B cell (primary cell): ENCODE measurements at regions not wholly inside any gene's neighbourhood (a gene's known extent, or its start where the extent isn't known, plus 50 kb on each side); places are given as distances from the start of the nearest gene placed in this dataset.

Experiments
- ATAC-seq: fragments of 200-7000 bp; cut with Tn5 transposase; one replicate; pipeline ENCODE4 v1.10.0; 2021; ENCODE audit warnings: low read depth, mild to moderate bottlenecking, moderate number of reproducible peaks, moderate library complexity
- CTCF ChIA-PET: fragments of 350-600 bp; sonication (Branson Sonifier 250); formaldehyde crosslinking; loops from one replicate; lab custom pipeline; 2021; ENCODE audit warnings: antibody characterized with exemption, inconsistent platforms; lab: Charles Lee
- POLR2A ChIA-PET: fragments of 350-600 bp; sonication (Branson Sonifier 250); formaldehyde crosslinking; loops from one replicate; lab custom pipeline; 2021; ENCODE audit warnings: antibody characterized with exemption; lab: Charles Lee
- DNase-seq: peaks from one replicate; pipeline ENCODE4 v3.0.0; 2013
- H2AFZ ChIP-seq: 2 replicates; pipeline ENCODE4 v1.6.1; 2012; ENCODE audit warnings: mild to moderate bottlenecking, low read depth, low read length; ENCODE audit not compliant: insufficient read depth, poor library complexity, severe bottlenecking
- H3K27ac ChIP-seq, 2 donors: 1 replicate in 1 of 2; 2 replicates in 1 of 2; pipeline ENCODE4 v1.5.1; 2012 to 2013; ENCODE audit warnings: low read length in 2 of 2, mild to moderate bottlenecking in 2 of 2, moderate library complexity in 1 of 2
- H3K27me3 ChIP-seq, 4 experiments: fragments of 200-600 bp in 1 of 4; sonication (generic) in 1 of 4; replicated peaks in 1 of 4; 1 replicate in 2 of 4; 2 replicates in 2 of 4; pipeline versions ENCODE4 v1.6.1 to v1.7.0; 2013 to 2016; ENCODE audit warnings: low read length in 3 of 4, mild to moderate bottlenecking in 2 of 4, mixed read lengths in 1 of 4, moderate library complexity in 1 of 4; ENCODE audit not compliant: insufficient read depth in 4 of 4, control insufficient read depth in 3 of 4; ENCODE audit errors: control extremely low read depth in 1 of 4
- H3K36me3 ChIP-seq, 2 experiments: replicated peaks in 1 of 2; 1 replicate in 1 of 2; 2 replicates in 1 of 2; pipeline versions ENCODE4 v1.6.1 to v1.7.1; 2013; ENCODE audit warnings: low read length in 1 of 2; ENCODE audit not compliant: insufficient read depth in 2 of 2, control insufficient read depth in 1 of 2; ENCODE audit errors: control extremely low read depth in 1 of 2, extremely low read depth in 1 of 2
- H3K4me1 ChIP-seq, 2 donors: fragments of 200-600 bp in 1 of 2; sonication (generic) in 1 of 2; 1 replicate in 1 of 2; 2 replicates in 1 of 2; pipeline versions ENCODE4 v1.5.1 to v1.6.1; 2013 to 2017; ENCODE audit warnings: low read length in 2 of 2; ENCODE audit not compliant: control insufficient read depth in 2 of 2, insufficient read depth in 2 of 2
- H3K4me2 ChIP-seq: replicated peaks from 2 replicates; pipeline ENCODE3; 2012; ENCODE audit warnings: mild to moderate bottlenecking, low read depth, low read length; ENCODE audit not compliant: poor library complexity, severe bottlenecking
- H3K4me3 ChIP-seq, 5 experiments: fragments of 200-600 bp in 1 of 5; sonication (generic) in 1 of 5; 1 replicate in 3 of 5; 2 replicates in 2 of 5; pipeline versions ENCODE4 v1.5.1 to v1.7.0; 2011 to 2016; ENCODE audit warnings: low read length in 4 of 5, mild to moderate bottlenecking in 4 of 5, low read depth in 2 of 5, control low read depth in 1 of 5, moderate library complexity in 1 of 5; ENCODE audit not compliant: insufficient read depth in 1 of 5; ENCODE audit errors: control extremely low read depth in 1 of 5, extremely low read depth in 1 of 5
- H3K79me2 ChIP-seq: fragments of 200-600 bp; sonication (generic); one replicate; pipeline ENCODE4 v1.6.0; 2016; ENCODE audit warnings: low read length; ENCODE audit not compliant: control insufficient read depth, insufficient read depth
- H3K9ac ChIP-seq: fragments of 200-600 bp; sonication (generic); 2 replicates; pipeline ENCODE4 v1.6.1; 2017; ENCODE audit warnings: mild to moderate bottlenecking, low read length, moderate library complexity
- H3K9me3 ChIP-seq, 3 donors: one replicate each; pipeline versions ENCODE4 v1.6.1 to v1.7.1; 2013; ENCODE audit warnings: low read length in 2 of 3; ENCODE audit not compliant: control insufficient read depth in 2 of 3, insufficient read depth in 1 of 3; ENCODE audit errors: control extremely low read depth in 1 of 3
- H4K20me1 ChIP-seq: 2 replicates; pipeline ENCODE4 v1.6.0; 2012; ENCODE audit warnings: mild to moderate bottlenecking, low read length; ENCODE audit not compliant: insufficient read depth, control insufficient read depth, poor library complexity, severe bottlenecking
- H3K27ac Mint-ChIP-seq: one replicate; pipeline ENCODE4 v1.8.0; 2021; ENCODE audit warnings: mixed read lengths
- H3K27me3 Mint-ChIP-seq: one replicate; pipeline ENCODE4 v1.8.0; 2021; ENCODE audit warnings: mixed read lengths
- H3K4me1 Mint-ChIP-seq: one replicate; pipeline ENCODE4 v1.8.0; 2021; ENCODE audit warnings: mixed read lengths
- H3K4me3 Mint-ChIP-seq: one replicate; pipeline ENCODE4 v1.8.0; 2021; ENCODE audit warnings: mixed read lengths
- H3K9me3 Mint-ChIP-seq: one replicate; pipeline ENCODE4 v1.8.0; 2022; ENCODE audit warnings: mixed read lengths; ENCODE audit not compliant: insufficient read depth
- EZH2 ChIP-seq: IDR thresholded peaks from 2 replicates; pipeline ENCODE4 v1.6.1; 2012; ENCODE audit warnings: borderline replicate concordance, low read depth, mild to moderate bottlenecking, moderate library complexity, low read length; ENCODE audit not compliant: insufficient read depth, poor library complexity, severe bottlenecking
- WGBS: methylation state at CpG from one replicate; pipeline ENCODE4 v1.1.5; 2013; ENCODE audit warnings: missing lambda C conversion rate; ENCODE audit not compliant: insufficient coverage; 5-methylcytosine and 5-hydroxymethylcytosine counted together
- intact Hi-C: fragments of 100-400 bp; cut with micrococcal nuclease; formaldehyde crosslinking; loops from one replicate; pipeline ENCODE4 v1.10.0; 2022
- TF ChIP-seq, protein P1 (sequence below): fragments of 200-600 bp; IDR thresholded peaks from one replicate; pipeline ENCODE4 v1.8.0; 2022; ENCODE audit warnings: antibody characterized with exemption, mild to moderate bottlenecking

- Mint-ChIP-seq H3K27me3 (no peaks in the 10 kb centered on the region), H3K9me3 (peaks cover 3% of the 10 kb centered on the region), H3K4me1 (no peaks in the 10 kb centered on the region), H3K27ac (no peak overlapping the region), H3K4me3 (no peak overlapping the region)
- Histone ChIP-seq H3K4me1 (no peaks in the 10 kb centered on the region), H3K4me3 (no peak overlapping the region), H3K27me3 (no peaks in the 10 kb centered on the region), H3K9ac (no peak overlapping the region), H2AFZ (no peak overlapping the region), H4K20me1 (no peaks in the 10 kb centered on the region), H3K4me2 (no peak overlapping the region), H3K27ac (no peak overlapping the region), H3K36me3 (no peaks in the 10 kb centered on the region), H3K9me3 (no peaks in the 10 kb centered on the region), H3K79me2 (no peaks in the 10 kb centered on the region)
- ChIA-PET POLR2A (no interaction called here), CTCF (no interaction called here)
- 86% methylated on average over 1 of the region's 1 CpG for WGBS
- TF ChIP-seq EZH2, result no peak
- TF ChIP-seq, protein P1, sequence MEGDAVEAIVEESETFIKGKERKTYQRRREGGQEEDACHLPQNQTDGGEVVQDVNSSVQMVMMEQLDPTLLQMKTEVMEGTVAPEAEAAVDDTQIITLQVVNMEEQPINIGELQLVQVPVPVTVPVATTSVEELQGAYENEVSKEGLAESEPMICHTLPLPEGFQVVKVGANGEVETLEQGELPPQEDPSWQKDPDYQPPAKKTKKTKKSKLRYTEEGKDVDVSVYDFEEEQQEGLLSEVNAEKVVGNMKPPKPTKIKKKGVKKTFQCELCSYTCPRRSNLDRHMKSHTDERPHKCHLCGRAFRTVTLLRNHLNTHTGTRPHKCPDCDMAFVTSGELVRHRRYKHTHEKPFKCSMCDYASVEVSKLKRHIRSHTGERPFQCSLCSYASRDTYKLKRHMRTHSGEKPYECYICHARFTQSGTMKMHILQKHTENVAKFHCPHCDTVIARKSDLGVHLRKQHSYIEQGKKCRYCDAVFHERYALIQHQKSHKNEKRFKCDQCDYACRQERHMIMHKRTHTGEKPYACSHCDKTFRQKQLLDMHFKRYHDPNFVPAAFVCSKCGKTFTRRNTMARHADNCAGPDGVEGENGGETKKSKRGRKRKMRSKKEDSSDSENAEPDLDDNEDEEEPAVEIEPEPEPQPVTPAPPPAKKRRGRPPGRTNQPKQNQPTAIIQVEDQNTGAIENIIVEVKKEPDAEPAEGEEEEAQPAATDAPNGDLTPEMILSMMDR, result no peak
- ATAC-seq (no peak), DNase-seq (no peak)
- intact Hi-C loops, result no loop called here
Measured at GRCh38 chr2:22035361-22035830, 911.6 kb downstream of the TDRD15 start.

GRCh38 chr2:22037274-22037673, 913.5 kb downstream of the TDRD15 start:
- Mint-ChIP-seq H3K4me1 (no peaks in the 10 kb centered on the region), H3K27ac (no peak overlapping the region), H3K27me3 (no peaks in the 10 kb centered on the region), H3K4me3 (no peak overlapping the region), H3K9me3 (peaks cover 3% of the 10 kb centered on the region)
- no peak for TF ChIP-seq EZH2
- TF ChIP-seq, protein P1, result no peak
- DNase-seq, result no peak
- intact Hi-C loops, result no loop called here
- no peak overlapping the region for H3K9ac ChIP-seq
- no peaks in the 10 kb centered on the region for H3K79me2 ChIP-seq
- H3K27me3 ChIP-seq, result no peaks in the 10 kb centered on the region
- H2AFZ ChIP-seq, result no peak overlapping the region
- no peaks in the 10 kb centered on the region for H3K4me1 ChIP-seq
- H3K27ac ChIP-seq, result no peak overlapping the region
- no peak overlapping the region for H3K4me3 ChIP-seq
- H4K20me1 ChIP-seq, result no peaks in the 10 kb centered on the region
- WGBS, result 80% methylated on average over 4 of the region's 8 CpGs
- no peaks in the 10 kb centered on the region for H3K36me3 ChIP-seq
- ATAC-seq, result no peak
- no peak overlapping the region for H3K4me2 ChIP-seq
- no peaks in the 10 kb centered on the region for H3K9me3 ChIP-seq
- CTCF ChIA-PET, result no interaction called here
- POLR2A ChIA-PET, result no interaction called here
